Adipose tissue (tissue), 3 donors: ENCODE measurements at regions not wholly inside any gene's neighbourhood (a gene's known extent, or its start where the extent isn't known, plus 50 kb on each side); places are given as distances from the start of the nearest gene placed in this dataset.

ENCODE experiments used
- H3K27ac ChIP-seq: one replicate; pipeline ENCODE4 v1.5.1; 2013; ENCODE audit warnings: low read depth, low read length
- WGBS, 3 donors: extraction: QIAGEN DNeasy Blood & Tissue Kit; methylation state at CpG; one replicate each; pipeline ENCODE4 v1.1.7; 2013; 5-methylcytosine and 5-hydroxymethylcytosine counted together
- donor health status: healthy with polysubstance abuse.
- donor health status: Bipolar disorder and iron deficiency.
- donor health status: healthy.

DNA sequence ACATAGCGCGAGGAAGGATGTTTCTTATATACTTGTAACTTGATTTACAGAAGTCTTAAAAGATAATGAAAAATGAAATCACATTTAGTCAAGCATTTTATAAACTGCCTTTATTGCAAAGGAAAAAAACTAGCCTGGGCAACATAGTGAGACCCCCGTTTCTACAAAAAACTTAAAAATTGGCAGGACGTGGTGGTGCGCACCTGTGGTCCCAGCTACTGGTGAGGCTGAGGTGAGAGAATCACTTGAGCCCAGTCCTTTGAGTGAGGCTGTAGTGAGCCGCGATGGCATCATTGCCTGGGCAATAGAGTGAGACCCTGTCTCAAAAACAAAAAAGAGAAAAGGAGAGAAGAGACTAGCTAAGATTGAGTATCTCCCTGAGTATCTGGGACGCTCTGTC, 145.2 kb upstream of the CIBAR2 start:
- no peak overlapping the region for H3K27ac ChIP-seq
- WGBS, 3 donors = 91 to 96% (median 95%) methylated on average over 8 of the region's 8 CpGs

DNA sequence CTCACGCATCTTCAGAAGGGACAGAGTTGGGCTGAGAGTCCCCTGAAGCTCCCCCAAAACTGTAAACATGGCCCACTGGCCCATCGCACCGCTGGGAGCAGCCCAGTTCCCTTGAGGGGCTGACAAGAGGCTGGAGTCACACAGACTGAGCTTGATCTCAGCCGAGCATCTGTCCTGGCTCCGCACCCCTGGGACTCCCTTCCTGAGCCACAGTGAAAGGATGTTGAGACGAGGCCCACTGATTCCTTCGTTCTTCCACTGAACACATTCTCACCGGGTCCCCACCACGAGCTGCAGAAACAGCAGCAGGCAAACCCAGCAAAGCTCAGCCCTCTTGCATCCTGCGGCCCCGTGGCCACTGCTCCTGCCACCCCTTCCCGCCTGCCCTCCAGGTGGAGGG, 145.9 kb upstream of the CIBAR2 start:
- 64 to 89% (median 72%) methylated on average over 11 to 12 of the region's 12 CpGs for WGBS, 3 donors

GRCh38 chr16:85258629-85259028, 146.4 kb upstream of the CIBAR2 start:
- H3K27ac ChIP-seq = no peak overlapping the region
- 51 to 70% (median 56%) methylated on average over 15 to 18 of the region's 18 CpGs for WGBS, 3 donors

More for the DNA sequence above, 145.9 kb upstream of the CIBAR2 start:
- no peak overlapping the region for H3K27ac ChIP-seq

GRCh38 chr16:85259115-85259831, 147.0 kb upstream of the CIBAR2 start:
- WGBS, 3 donors = 77 to 81% (median 79%) methylated on average over 14 to 19 of the region's 19 CpGs
- no peak overlapping the region for H3K27ac ChIP-seq

DNA sequence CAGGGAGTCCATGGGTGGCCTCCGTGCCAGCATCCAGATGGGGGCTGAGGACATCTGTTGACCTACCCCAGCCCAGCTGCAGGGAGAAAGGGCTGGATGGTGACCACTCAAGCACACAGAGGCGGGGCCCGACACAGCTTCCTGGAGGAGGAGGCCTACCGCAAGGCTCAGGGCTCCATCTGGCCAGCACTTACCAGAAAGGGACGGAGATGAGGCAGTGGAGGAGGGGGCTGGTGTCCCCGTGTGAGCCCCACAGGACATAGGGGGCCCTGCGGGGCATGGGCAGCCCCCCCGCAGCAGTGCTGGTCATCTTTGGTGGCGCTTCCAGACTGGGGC, 147.5 kb upstream of the CIBAR2 start:
- no peak overlapping the region for H3K27ac ChIP-seq
- WGBS, 3 donors = 84 to 91% (median 89%) methylated on average over 9 of the region's 9 CpGs

- 82 to 91% (median 88%) methylated on average over 10 of the region's 10 CpGs for WGBS, 3 donors
Measured at GRCh38 chr16:85261204-85261603, 148.9 kb upstream of the CIBAR2 start.

GRCh38 chr16:85261657-85262557, 149.6 kb upstream of the CIBAR2 start:
- H3K27ac ChIP-seq = no peak overlapping the region

More at GRCh38 chr16:85261204-85261603, 148.9 kb upstream of the CIBAR2 start:
- no peak overlapping the region for H3K27ac ChIP-seq

GRCh38 chr16:85262558-85263238, 150.4 kb upstream of the CIBAR2 start:
- 72 to 90% (median 74%) methylated on average over 22 of the region's 22 CpGs for WGBS, 3 donors
- no peak overlapping the region for H3K27ac ChIP-seq

More at GRCh38 chr16:85261657-85262557, 149.6 kb upstream of the CIBAR2 start:
- 68 to 83% (median 70%) methylated on average over 27 of the region's 27 CpGs for WGBS, 3 donors

- H3K27ac ChIP-seq = no peak overlapping the region
- WGBS, 3 donors = 77 to 79% (median 78%) methylated on average over 6 of the region's 6 CpGs
Measured at GRCh38 chr16:85263239-85263585, 150.9 kb upstream of the CIBAR2 start.

DNA sequence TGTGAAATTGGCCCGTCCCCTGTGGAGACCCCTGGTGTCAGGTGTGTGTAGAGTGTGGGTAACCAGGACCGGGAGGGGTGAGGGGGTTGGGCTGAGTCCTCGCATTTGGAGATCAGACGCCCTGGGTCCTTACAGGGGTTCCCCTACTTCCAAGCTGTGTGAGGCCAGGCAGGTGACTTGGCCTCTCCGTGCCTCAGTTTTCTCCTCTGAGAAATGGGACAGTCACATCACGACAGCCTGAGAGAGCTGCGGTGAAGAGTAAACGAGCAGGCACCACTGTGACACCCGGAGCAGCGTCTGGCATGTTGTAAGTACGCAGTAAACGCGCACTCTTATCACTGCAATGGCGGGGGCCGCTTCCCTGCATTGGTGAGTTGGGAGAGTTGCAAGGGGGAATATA, 152.5 kb upstream of the CIBAR2 start:
- H3K27ac ChIP-seq = no peak overlapping the region
- WGBS, 3 donors = 85 to 95% (median 90%) methylated on average over 15 of the region's 15 CpGs

DNA sequence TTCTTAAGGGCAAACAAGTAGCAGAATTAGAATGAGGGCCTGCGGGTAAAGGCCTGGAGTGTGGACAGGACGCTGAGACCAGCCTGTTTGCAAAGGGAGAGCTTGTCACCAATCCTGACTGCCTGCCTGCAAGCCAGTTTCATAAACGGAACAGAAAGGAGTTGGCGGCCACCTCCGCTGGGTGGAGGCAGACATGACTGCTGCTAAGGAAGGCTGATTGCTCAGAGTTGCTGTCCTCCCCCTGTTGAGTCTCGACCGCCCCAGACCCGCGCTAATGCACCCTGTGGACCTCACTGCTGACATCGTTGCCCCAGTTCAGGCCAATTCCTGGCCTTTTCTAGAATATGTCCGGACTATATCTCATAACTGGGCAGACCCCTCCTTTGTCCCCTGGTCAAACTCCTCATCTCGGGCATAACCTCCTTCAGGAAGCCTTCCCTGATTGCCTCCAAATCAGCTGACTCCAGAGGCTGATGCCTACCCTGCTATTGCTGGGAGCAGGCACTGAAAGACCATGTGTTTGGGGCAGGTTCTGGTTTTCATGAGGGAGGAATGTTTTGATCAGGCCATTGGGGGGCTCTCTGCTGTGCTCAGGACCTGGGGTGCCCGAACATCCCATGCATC, 153.0 kb upstream of the CIBAR2 start:
- WGBS, 3 donors = 86 to 87% (median 87%) methylated on average over 13 of the region's 13 CpGs
- H3K27ac ChIP-seq = no peak overlapping the region

DNA sequence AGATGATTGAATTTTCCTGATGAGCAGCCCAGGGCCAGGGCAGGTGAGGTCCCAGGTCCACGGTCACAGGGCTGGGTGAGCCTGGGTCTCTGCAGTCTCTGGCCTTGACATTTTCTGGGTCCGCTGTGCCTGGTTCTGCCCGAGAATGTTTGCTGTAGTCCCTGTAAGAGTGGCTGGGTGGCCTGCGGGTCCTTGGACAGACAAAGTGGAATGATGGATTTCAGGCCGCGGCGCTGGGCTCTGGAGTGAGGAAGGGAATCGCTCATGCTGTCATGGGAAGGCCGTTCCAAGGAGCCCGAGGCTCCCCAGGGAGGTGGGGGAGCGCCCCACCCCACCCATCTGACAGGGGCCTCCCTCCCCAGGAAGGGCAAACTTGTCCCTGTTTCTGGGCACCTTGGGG, 153.5 kb upstream of the CIBAR2 start:
- 83 to 86% (median 85%) methylated on average over 10 to 11 of the region's 11 CpGs for WGBS, 3 donors
- H3K27ac ChIP-seq = no peak overlapping the region

- 61 to 85% (median 69%) methylated on average over 17 to 18 of the region's 18 CpGs for WGBS, 3 donors
- H3K27ac ChIP-seq = no peak overlapping the region
Measured at GRCh38 chr16:85266857-85267256, 154.6 kb upstream of the CIBAR2 start.

DNA sequence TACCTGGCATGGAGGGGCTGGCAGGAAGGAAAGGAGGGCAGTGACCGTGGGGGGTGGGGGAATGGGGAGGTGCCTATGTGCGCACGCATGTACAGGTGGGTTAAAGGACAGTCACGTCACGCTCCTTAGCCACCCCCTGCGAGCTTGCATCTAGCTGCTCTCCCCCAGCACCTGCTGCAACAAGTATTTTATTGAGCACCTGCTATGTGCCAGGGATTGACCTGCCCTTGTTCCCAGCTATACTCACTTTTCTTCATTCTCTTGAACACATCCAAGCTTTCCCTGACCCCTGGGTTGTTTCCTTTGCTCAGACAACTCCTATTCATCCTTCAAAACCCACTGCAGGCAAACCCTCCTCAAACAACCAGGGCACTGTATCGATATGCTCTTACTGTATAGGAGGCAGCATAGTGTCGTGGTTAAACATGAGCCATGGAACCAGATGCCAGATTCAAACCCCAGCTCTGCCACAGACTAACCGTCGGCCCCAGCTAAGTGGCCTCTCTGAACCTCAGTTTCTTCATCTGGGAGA, 155.2 kb upstream of the CIBAR2 start:
- WGBS, 3 donors = 94 to 96% (median 95%) methylated on average over 10 of the region's 10 CpGs
- H3K27ac ChIP-seq = no peak overlapping the region

GRCh38 chr16:85269165-85269564, 156.9 kb upstream of the CIBAR2 start:
- H3K27ac ChIP-seq = no peak overlapping the region
- 61 to 93% (median 86%) methylated on average over 9 of the region's 9 CpGs for WGBS, 3 donors

- no peak overlapping the region for H3K27ac ChIP-seq
- WGBS, 3 donors = 79 to 89% (median 83%) methylated on average over 13 of the region's 13 CpGs
Measured at GRCh38 chr16:85270374-85270773, 158.1 kb upstream of the CIBAR2 start.

- 90 to 94% (median 91%) methylated on average over 7 of the region's 7 CpGs for WGBS, 3 donors
- H3K27ac ChIP-seq = no peak overlapping the region
Measured at GRCh38 chr16:85271198-85271597, 158.9 kb upstream of the CIBAR2 start.

GRCh38 chr16:85273293-85273692, 161.0 kb upstream of the CIBAR2 start:
- no peak overlapping the region for H3K27ac ChIP-seq
- 90 to 96% (median 93%) methylated on average over 7 of the region's 7 CpGs for WGBS, 3 donors
